ENCODE measurements at regions not wholly inside any gene's neighbourhood (a gene's known extent, or its start where the extent isn't known, plus 50 kb on each side); places are given as distances from the start of the nearest gene placed in this dataset.
A peak's percentile ranks its signal among the peaks of the same experiment; 100 is the strongest.

- ChIA-PET CTCF (interaction anchor here (0.8 kb wide), 1 partner anchor 23 kb away, joined by 3 read pairs; no protein-coding TSS in a partner anchor), RAD21 (ENCODE audit: low non-redundant PET in 1 of 2, low total read pairs in 2 of 2, uncharacterized antibody in 2 of 2, unreplicated experiment in 2 of 2) (no interaction called here), POLR2A (no interaction called here)
- no peaks in the 10 kb centered on the region for H3K9me2 ChIP-seq (ENCODE audit: insufficient read depth)
- no peak overlapping the region for H3K4me3 ChIP-seq (replicated peaks in 1 of 2; ENCODE audit: low read depth in 1 of 2, low read length in 2 of 2)
- no peak overlapping the region for H3K9ac ChIP-seq (ENCODE audit: low read length)
- no peak for TF ChIP-seq FOSL1 (IDR thresholded peaks at IDR 0.05; ENCODE audit: low read depth)
- no peak for TF ChIP-seq REST (IDR thresholded peaks at IDR 0.05; ENCODE audit: low read depth)
- no peak for TF ChIP-seq RAD21 (IDR thresholded peaks at IDR 0.05; ENCODE audit: low read depth)
- TF ChIP-seq ELF1 (IDR thresholded peaks at IDR 0.05; ENCODE audit: borderline replicate concordance, low read depth) = no peak
- no peak for TF ChIP-seq POLR2AphosphoS5 (IDR thresholded peaks at IDR 0.05; ENCODE audit: low read depth, low read length)
- no peak for TF ChIP-seq YY1 (IDR thresholded peaks at IDR 0.05; ENCODE audit: extremely low read depth, insufficient replicate concordance, low read depth, low read length)
- no peak for TF ChIP-seq CTCF (IDR thresholded peaks at IDR 0.05 in 2 of 3, conservative IDR thresholded peaks at IDR 0.05 in 1 of 3; ENCODE audit: borderline replicate concordance in 1 of 3, insufficient read depth in 1 of 3, low read depth in 2 of 3, low read length in 2 of 3)
- no peak for TF ChIP-seq TCF7L2 (IDR thresholded peaks at IDR 0.05; ENCODE audit: borderline replicate concordance, extremely low read depth, insufficient read depth, insufficient read length)
- no peak for TF ChIP-seq ZNF274 (IDR thresholded peaks at IDR 0.05; ENCODE audit: low read depth, low read length)
- no peak for TF ChIP-seq ATF3 (IDR thresholded peaks at IDR 0.05)
- no peak for TF ChIP-seq EZH2 (IDR thresholded peaks at IDR 0.05)
- no peak for TF ChIP-seq EZH2phosphoT487 (IDR thresholded peaks at IDR 0.05; ENCODE audit: borderline replicate concordance)
- no peak for TF ChIP-seq ZBTB33 (IDR thresholded peaks at IDR 0.05; ENCODE audit: extremely low read depth, insufficient replicate concordance, low read length)
- no peak for TF ChIP-seq SRF (IDR thresholded peaks at IDR 0.05; ENCODE audit: low read depth)
- TF ChIP-seq ZFX (IDR thresholded peaks at IDR 0.05) = no peak
- no peak for TF ChIP-seq EGR1 (IDR thresholded peaks at IDR 0.05; ENCODE audit: low read depth)
- no peak for TF ChIP-seq JUND (IDR thresholded peaks at IDR 0.05)
- TF ChIP-seq POLR2A (IDR thresholded peaks at IDR 0.05; ENCODE audit: borderline replicate concordance, extremely low read depth, insufficient read depth, insufficient read length) = no peak
- no peak for TF ChIP-seq CBX3 (IDR thresholded peaks at IDR 0.05; ENCODE audit: low read depth)
- no TSS peak for BruUV-seq (replicated peaks)
- H3K36me3 ChIP-seq (ENCODE audit: control insufficient read depth in 1 of 2, insufficient read depth in 2 of 2, low read length in 2 of 2) = no peaks in the 10 kb centered on the region; a peak in 1 of 4 replicates
- no peak overlapping the region for H3K27ac ChIP-seq (ENCODE audit: low read depth, low read length)
- H3K79me2 ChIP-seq (ENCODE audit: insufficient read depth, low read length) = no peaks in the 10 kb centered on the region
- no peaks in the 10 kb centered on the region for H4K20me1 ChIP-seq (ENCODE audit: insufficient read depth)
- H2AFZ ChIP-seq (ENCODE audit: low read depth, low read length, poor library complexity, severe bottlenecking) = peak overlapping the region; percentile 70
- H3K27me3 ChIP-seq (ENCODE audit: insufficient read depth, low read length) = no peaks in the 10 kb centered on the region
- peaks cover 0 to 30% of the 10 kb centered on the region in 2 experiments; a peak in 2 of 4 replicates for H3K4me1 ChIP-seq (ENCODE audit: control insufficient read depth in 1 of 2, insufficient read depth in 2 of 2, low read length in 2 of 2)
- DNase-seq (ENCODE audit: low read depth, low spot score) = no peak
- intact Hi-C loops (cut with micrococcal nuclease) = no loop called here
- H3K9me3 ChIP-seq (ENCODE audit: control insufficient read depth in 1 of 2, insufficient read depth in 1 of 2, low read depth in 1 of 2, low read length in 2 of 2) = 0 out of 4 replicates have a peak, but pooled peaks cover 0 to 7% of the 10 kb centered on the region in 2 experiments
- no peak for ATAC-seq
- H3K4me2 ChIP-seq (ENCODE audit: low read length) = no peak overlapping the region
Observed at GRCh38 chr13:90444232-90444631, 903.3 kb upstream of the MIR17HG start.

All from HCT116 (cell line).